ENCODE measurements at regions not wholly inside any gene's neighbourhood (a gene's known extent, or its start where the extent isn't known, plus 50 kb on each side); places are given as distances from the start of the nearest gene placed in this dataset.

GRCh38 chr2:16165518-16166326 is 225.4 kb downstream of the MYCN start:
- TF ChIP-seq FOXM1 (IDR thresholded peaks at IDR 0.05; ENCODE audit: borderline replicate concordance) (no peak), L3MBTL2 (conservative IDR thresholded peaks at IDR 0.05) (no peak), SP1 (IDR thresholded peaks at IDR 0.05) (no peak), ELF4 (IDR thresholded peaks at IDR 0.05) (no peak), ZNF384 (IDR thresholded peaks at IDR 0.05) (no peak), NFRKB (IDR thresholded peaks at IDR 0.05) (no peak), BHLHE40 (IDR thresholded peaks at IDR 0.05; ENCODE audit: borderline replicate concordance) (no peak)
